HCT116 (cell line): ENCODE measurements at regions not wholly inside any gene's neighbourhood (a gene's known extent, or its start where the extent isn't known, plus 50 kb on each side); places are given as distances from the start of the nearest gene placed in this dataset.

Source experiments
- ATAC-seq: fragments of 200-7000 bp; cut with Tn5 transposase; 2 replicates; pipeline ENCODE4 v1.9.1; 2020; ENCODE audit warnings: mild to moderate bottlenecking, moderate library complexity
- BruUV-seq: library from RNA; stranded (reverse); fragments of 400-500 nt; replicated peaks from 2 replicates; lab custom pipeline; 2021; lab: Mats Ljungman, UMichigan
- CTCF ChIA-PET: fragments of 300-600 bp; sonication (Branson Sonifier 250); formaldehyde crosslinking; loops from one replicate; lab custom pipeline; 2021; ENCODE audit warnings: antibody characterized with exemption; lab: Charles Lee
- POLR2A ChIA-PET: fragments of 300-600, 350-600 bp; sonication (Branson Sonifier 250); formaldehyde crosslinking; loops from one replicate; lab custom pipeline; 2021; ENCODE audit warnings: antibody characterized with exemption; lab: Charles Lee
- RAD21 ChIA-PET, 2 experiments: fragments of 300-600 bp; sonication (Branson Sonifier 250); formaldehyde crosslinking; loops; one replicate each; lab custom pipeline; 2023; ENCODE audit warnings: low total read pairs in 2 of 2; ENCODE audit not compliant: uncharacterized antibody in 2 of 2, unreplicated experiment in 2 of 2, low non-redundant PET in 1 of 2; lab: Charles Lee
- DNase-seq: peaks from one replicate; pipeline ENCODE4 v3.0.0-alpha.2; 2010; ENCODE audit warnings: low read depth, low spot score
- H2AFZ ChIP-seq: fragments of 200-600 bp; shearing (Covaris generic), sonication (generic); 2 replicates; pipeline ENCODE4 v1.6.1; 2017; ENCODE audit warnings: low read depth, mixed run types, mixed read lengths, antibody characterized with exemption, low read length; ENCODE audit not compliant: poor library complexity, severe bottlenecking
- H3K27ac ChIP-seq: 2 replicates; pipeline ENCODE4 v1.5.1; 2012; ENCODE audit warnings: low read depth, low read length
- H3K27me3 ChIP-seq: fragments of 200-600 bp; sonication (generic); 2 replicates; pipeline ENCODE4 v1.6.1; 2016; ENCODE audit warnings: mixed run types, low read length, mixed read lengths; ENCODE audit not compliant: insufficient read depth
- H3K36me3 ChIP-seq, 2 experiments: fragments of 200-500 bp in 1 of 2; fragments of 200-600 bp in 1 of 2; sonication (Bioruptor generic) in 1 of 2; sonication (generic) in 1 of 2; 2 replicates each; pipeline versions ENCODE4 v1.5.1 to v1.6.1; 2014 to 2016; ENCODE audit warnings: low read length in 2 of 2, inconsistent platforms in 1 of 2, mixed read lengths in 1 of 2, mixed run types in 1 of 2; ENCODE audit not compliant: insufficient read depth in 2 of 2, control insufficient read depth in 1 of 2
- H3K4me1 ChIP-seq, 2 experiments: fragments of 200-600 bp in 1 of 2; sonication (generic) in 1 of 2; 2 replicates each; pipeline versions ENCODE4 v1.5.1 to v1.6.1; 2012 to 2017; ENCODE audit warnings: low read length in 2 of 2, inconsistent platforms in 1 of 2, mild to moderate bottlenecking in 1 of 2, mixed read lengths in 1 of 2, mixed run types in 1 of 2, moderate library complexity in 1 of 2; ENCODE audit not compliant: insufficient read depth in 2 of 2, control insufficient read depth in 1 of 2
- H3K4me2 ChIP-seq: fragments of 200-600 bp; sonication (generic); 2 replicates; pipeline ENCODE4 v1.6.1; 2017; ENCODE audit warnings: mixed run types, low read length, mixed read lengths
- H3K4me3 ChIP-seq, 2 experiments: fragments of 200-600 bp in 1 of 2; sonication (generic) in 1 of 2; replicated peaks in 1 of 2; 2 replicates each; pipeline ENCODE4 v1.5.1; 2011 to 2016; ENCODE audit warnings: low read length in 2 of 2, control low read depth in 1 of 2, low read depth in 1 of 2, mild to moderate bottlenecking in 1 of 2, mixed read lengths in 1 of 2, mixed run types in 1 of 2
- H3K79me2 ChIP-seq: fragments of 200-600 bp; sonication (generic); 2 replicates; pipeline ENCODE4 v1.6.1; 2017; ENCODE audit warnings: mild to moderate bottlenecking, mixed run types, low read length, moderate library complexity, mixed read lengths; ENCODE audit not compliant: insufficient read depth
- H3K9ac ChIP-seq: fragments of 200-600 bp; sonication (generic); 2 replicates; pipeline ENCODE4 v1.6.1; 2016; ENCODE audit warnings: low read length, mixed read lengths
- H3K9me2 ChIP-seq: fragments of 200-600 bp; sonication (generic), shearing (Covaris generic); 2 replicates; pipeline ENCODE4 v1.6.1; 2017; ENCODE audit warnings: mixed run types, mild to moderate bottlenecking, moderate library complexity; ENCODE audit not compliant: insufficient read depth
- H3K9me3 ChIP-seq, 2 experiments: fragments of 200-500 bp in 1 of 2; fragments of 200-600 bp in 1 of 2; sonication (Bioruptor generic) in 1 of 2; sonication (generic) in 1 of 2; 2 replicates each; pipeline ENCODE4 v1.6.1; 2014 to 2017; ENCODE audit warnings: low read length in 2 of 2, mixed read lengths in 2 of 2, inconsistent platforms in 1 of 2, low read depth in 1 of 2, mild to moderate bottlenecking in 1 of 2, mixed run types in 1 of 2, moderate library complexity in 1 of 2; ENCODE audit not compliant: control insufficient read depth in 1 of 2, insufficient read depth in 1 of 2
- H4K20me1 ChIP-seq: fragments of 200-600 bp; sonication (generic), shearing (Covaris generic); 2 replicates; pipeline ENCODE4 v1.6.1; 2017; ENCODE audit warnings: mixed run types, mild to moderate bottlenecking, moderate library complexity; ENCODE audit not compliant: insufficient read depth
- ELF1 ChIP-seq: IDR thresholded peaks from 2 replicates; pipeline ENCODE4 v1.6.1; 2012; ENCODE audit warnings: low read depth, borderline replicate concordance
- POLR2AphosphoS5 ChIP-seq: IDR thresholded peaks from 2 replicates; pipeline ENCODE4 v1.6.1; 2011; ENCODE audit warnings: mild to moderate bottlenecking, low read depth, low read length, moderate library complexity
- SP1 ChIP-seq: IDR thresholded peaks from 2 replicates; pipeline ENCODE4 v1.6.1; 2012; ENCODE audit warnings: low read depth
- ZFX ChIP-seq: fragments of 450-650 bp; IDR thresholded peaks from 2 replicates; pipeline ENCODE4 v1.6.1; 2017
- ZNF274 ChIP-seq: fragments of 200-500 bp; sonication (Bioruptor generic); IDR thresholded peaks from 2 replicates; pipeline ENCODE4 v1.6.1; 2014; ENCODE audit warnings: mild to moderate bottlenecking, low read depth, low read length, inconsistent platforms
- intact Hi-C: fragments of 100-400 bp; cut with micrococcal nuclease; formaldehyde crosslinking; loops from 2 replicates; pipeline ENCODE4 v1.10.0; 2022
- TF ChIP-seq, protein P1 (sequence below): IDR thresholded peaks from 2 replicates; pipeline ENCODE4 v1.6.1; 2012; ENCODE audit warnings: low read depth

DNA sequence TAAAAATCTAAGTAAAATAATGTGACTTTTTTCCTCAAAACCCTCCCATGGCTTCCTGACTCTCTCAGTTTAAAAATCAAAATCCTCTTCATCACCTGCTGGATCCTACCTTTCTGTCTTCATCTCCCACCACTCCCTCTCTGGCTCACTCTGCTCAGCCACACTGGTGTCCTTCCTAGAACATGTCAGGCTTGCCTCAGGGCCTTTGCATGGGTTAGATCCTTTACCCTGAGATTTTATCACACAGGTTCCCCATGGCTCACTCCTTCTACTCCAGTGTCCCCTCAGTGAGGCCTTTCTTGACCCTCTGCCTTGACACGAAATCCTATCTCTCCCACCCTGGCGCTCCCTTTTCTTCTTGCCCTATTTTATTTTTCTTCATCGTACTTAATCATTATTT, 141.8 kb downstream of the RPL22L1 start:
- no TSS peak for BruUV-seq
- no peak overlapping the region for H3K27ac ChIP-seq
- H3K27me3 ChIP-seq, result no peaks in the 10 kb centered on the region
- no peak overlapping the region for H3K9ac ChIP-seq
- no peaks in the 10 kb centered on the region for H3K36me3 ChIP-seq
- H3K79me2 ChIP-seq, result no peaks in the 10 kb centered on the region
- H3K9me3 ChIP-seq, result no peaks in the 10 kb centered on the region
- ChIA-PET RAD21 (no interaction called here), POLR2A (no interaction called here)
- no peaks in the 10 kb centered on the region for H3K9me2 ChIP-seq
- intact Hi-C loops, result no loop called here
- DNase-seq (no peak), ATAC-seq (no peak)
- TF ChIP-seq ELF1, result no peak
- no peak for TF ChIP-seq ZFX
- TF ChIP-seq, all 23 proteins: peak for 0
- Histone ChIP-seq H3K4me2 (no peak overlapping the region), H3K4me3 (no peak overlapping the region), H4K20me1 (no peaks in the 10 kb centered on the region), H2AFZ (peak overlapping the region; percentile 18), H3K4me1 (peaks cover 0 to 18% of the 10 kb centered on the region in 2 experiments; a peak in 2 of 4 replicates)
- CTCF ChIA-PET, result no interaction called here

GRCh38 chr3:170727754-170728153, 141.9 kb upstream of the SLC7A14 start:
- no peaks in the 10 kb centered on the region for H3K9me3 ChIP-seq
- ChIA-PET RAD21 (no interaction called here), CTCF (no interaction called here), POLR2A (no interaction called here)
- no peaks in the 10 kb centered on the region for H4K20me1 ChIP-seq
- H3K79me2 ChIP-seq, result no peaks in the 10 kb centered on the region
- TF ChIP-seq POLR2AphosphoS5, result no peak
- TF ChIP-seq, protein P1, sequence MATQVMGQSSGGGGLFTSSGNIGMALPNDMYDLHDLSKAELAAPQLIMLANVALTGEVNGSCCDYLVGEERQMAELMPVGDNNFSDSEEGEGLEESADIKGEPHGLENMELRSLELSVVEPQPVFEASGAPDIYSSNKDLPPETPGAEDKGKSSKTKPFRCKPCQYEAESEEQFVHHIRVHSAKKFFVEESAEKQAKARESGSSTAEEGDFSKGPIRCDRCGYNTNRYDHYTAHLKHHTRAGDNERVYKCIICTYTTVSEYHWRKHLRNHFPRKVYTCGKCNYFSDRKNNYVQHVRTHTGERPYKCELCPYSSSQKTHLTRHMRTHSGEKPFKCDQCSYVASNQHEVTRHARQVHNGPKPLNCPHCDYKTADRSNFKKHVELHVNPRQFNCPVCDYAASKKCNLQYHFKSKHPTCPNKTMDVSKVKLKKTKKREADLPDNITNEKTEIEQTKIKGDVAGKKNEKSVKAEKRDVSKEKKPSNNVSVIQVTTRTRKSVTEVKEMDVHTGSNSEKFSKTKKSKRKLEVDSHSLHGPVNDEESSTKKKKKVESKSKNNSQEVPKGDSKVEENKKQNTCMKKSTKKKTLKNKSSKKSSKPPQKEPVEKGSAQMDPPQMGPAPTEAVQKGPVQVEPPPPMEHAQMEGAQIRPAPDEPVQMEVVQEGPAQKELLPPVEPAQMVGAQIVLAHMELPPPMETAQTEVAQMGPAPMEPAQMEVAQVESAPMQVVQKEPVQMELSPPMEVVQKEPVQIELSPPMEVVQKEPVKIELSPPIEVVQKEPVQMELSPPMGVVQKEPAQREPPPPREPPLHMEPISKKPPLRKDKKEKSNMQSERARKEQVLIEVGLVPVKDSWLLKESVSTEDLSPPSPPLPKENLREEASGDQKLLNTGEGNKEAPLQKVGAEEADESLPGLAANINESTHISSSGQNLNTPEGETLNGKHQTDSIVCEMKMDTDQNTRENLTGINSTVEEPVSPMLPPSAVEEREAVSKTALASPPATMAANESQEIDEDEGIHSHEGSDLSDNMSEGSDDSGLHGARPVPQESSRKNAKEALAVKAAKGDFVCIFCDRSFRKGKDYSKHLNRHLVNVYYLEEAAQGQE, result no peak
- no peak for TF ChIP-seq SP1
- no peak for TF ChIP-seq ZNF274
- ATAC-seq, result no peak
- no peaks in the 10 kb centered on the region for H3K27me3 ChIP-seq
- BruUV-seq, result no TSS peak
- H2AFZ ChIP-seq, result peak overlapping the region; percentile 97
- H3K4me1 ChIP-seq, result peaks cover 0 to 18% of the 10 kb centered on the region in 2 experiments; a peak in 2 of 4 replicates
- intact Hi-C loops, result no loop called here
- H3K4me3 ChIP-seq, result no peak overlapping the region
- H3K4me2 ChIP-seq, result 0 out of 2 replicates have a peak overlapping the region, but pooled peaks have one; percentile 56
- H3K9ac ChIP-seq, result no peak overlapping the region
- no peaks in the 10 kb centered on the region for H3K36me3 ChIP-seq
- no peak for DNase-seq
- H3K27ac ChIP-seq, result no peak overlapping the region
- H3K9me2 ChIP-seq, result no peaks in the 10 kb centered on the region
